ENCODE measurements at regions not wholly inside any gene's neighbourhood (a gene's known extent, or its start where the extent isn't known, plus 50 kb on each side); places are given as distances from the start of the nearest gene placed in this dataset.
A peak's percentile ranks its signal among the peaks of the same experiment; 100 is the strongest.

DNA sequence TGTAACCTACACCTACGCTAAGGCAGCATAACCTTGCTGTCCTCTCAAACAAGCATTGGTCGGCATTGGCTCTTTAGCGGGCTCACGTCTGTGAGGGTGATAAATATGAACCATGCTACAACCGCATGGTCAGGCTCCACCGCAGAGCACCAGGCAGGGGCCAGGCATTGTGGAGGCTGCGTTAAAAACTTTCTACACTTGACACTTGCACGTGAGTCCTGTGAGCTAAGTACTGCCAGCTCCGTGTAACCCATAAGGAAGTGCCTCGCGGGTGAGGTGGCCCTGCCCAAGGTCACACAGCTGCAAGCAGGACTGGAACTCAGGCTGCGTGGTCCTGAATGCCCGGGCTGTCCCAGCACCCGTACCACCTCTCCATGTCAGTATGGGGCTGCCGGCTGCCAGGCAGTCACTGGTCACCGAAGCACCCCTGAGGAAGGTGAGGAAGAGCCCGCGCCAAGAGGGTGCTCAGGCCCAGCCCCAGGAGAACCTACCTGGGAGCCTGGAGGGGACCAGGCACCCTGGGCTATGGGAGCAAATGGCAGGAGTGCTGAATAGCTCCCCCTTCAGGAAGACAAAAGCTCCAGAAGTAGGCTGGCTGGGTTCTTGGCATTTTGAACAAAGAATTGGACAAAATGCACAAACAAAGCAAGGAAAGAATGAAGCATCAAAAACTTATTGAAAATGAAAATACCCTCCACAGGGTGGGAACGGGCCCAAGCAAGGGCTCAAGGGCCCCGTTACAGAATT is 271.1 kb upstream of the RAB6C start:
- TF ChIP-seq, protein P1, sequence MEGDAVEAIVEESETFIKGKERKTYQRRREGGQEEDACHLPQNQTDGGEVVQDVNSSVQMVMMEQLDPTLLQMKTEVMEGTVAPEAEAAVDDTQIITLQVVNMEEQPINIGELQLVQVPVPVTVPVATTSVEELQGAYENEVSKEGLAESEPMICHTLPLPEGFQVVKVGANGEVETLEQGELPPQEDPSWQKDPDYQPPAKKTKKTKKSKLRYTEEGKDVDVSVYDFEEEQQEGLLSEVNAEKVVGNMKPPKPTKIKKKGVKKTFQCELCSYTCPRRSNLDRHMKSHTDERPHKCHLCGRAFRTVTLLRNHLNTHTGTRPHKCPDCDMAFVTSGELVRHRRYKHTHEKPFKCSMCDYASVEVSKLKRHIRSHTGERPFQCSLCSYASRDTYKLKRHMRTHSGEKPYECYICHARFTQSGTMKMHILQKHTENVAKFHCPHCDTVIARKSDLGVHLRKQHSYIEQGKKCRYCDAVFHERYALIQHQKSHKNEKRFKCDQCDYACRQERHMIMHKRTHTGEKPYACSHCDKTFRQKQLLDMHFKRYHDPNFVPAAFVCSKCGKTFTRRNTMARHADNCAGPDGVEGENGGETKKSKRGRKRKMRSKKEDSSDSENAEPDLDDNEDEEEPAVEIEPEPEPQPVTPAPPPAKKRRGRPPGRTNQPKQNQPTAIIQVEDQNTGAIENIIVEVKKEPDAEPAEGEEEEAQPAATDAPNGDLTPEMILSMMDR (IDR thresholded peaks at IDR 0.05; ENCODE audit: low read depth, low read length, poor library complexity, severe bottlenecking), result peak; percentile 21
- TF ChIP-seq EZH2phosphoT487 (IDR thresholded peaks at IDR 0.05; ENCODE audit: borderline replicate concordance, low read length), result no peak

All from DOHH2 (cell line).